ENCODE measurements at regions not wholly inside any gene's neighbourhood (a gene's known extent, or its start where the extent isn't known, plus 50 kb on each side); places are given as distances from the start of the nearest gene placed in this dataset.

DNA sequence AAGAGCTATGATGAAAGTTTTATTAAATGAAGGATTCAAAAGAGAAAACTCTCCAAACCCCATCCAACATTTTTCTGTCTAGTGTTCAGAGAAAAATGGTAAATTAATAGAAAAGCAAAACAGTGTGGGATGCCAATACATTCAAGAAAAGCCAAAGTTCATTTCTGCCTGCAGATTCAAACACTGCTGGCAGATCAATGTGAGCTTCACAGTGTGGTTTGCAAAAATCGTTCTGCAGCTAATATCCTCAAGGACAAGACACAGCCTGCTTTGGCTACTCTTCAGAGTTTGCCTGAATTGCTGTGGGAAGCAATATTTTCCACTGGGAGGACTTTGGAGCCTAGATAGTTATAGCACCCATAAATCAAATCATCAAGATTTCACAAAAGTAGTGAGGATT lies 619.9 kb upstream of the SUCLG2 start:
- TF ChIP-seq, protein P1, sequence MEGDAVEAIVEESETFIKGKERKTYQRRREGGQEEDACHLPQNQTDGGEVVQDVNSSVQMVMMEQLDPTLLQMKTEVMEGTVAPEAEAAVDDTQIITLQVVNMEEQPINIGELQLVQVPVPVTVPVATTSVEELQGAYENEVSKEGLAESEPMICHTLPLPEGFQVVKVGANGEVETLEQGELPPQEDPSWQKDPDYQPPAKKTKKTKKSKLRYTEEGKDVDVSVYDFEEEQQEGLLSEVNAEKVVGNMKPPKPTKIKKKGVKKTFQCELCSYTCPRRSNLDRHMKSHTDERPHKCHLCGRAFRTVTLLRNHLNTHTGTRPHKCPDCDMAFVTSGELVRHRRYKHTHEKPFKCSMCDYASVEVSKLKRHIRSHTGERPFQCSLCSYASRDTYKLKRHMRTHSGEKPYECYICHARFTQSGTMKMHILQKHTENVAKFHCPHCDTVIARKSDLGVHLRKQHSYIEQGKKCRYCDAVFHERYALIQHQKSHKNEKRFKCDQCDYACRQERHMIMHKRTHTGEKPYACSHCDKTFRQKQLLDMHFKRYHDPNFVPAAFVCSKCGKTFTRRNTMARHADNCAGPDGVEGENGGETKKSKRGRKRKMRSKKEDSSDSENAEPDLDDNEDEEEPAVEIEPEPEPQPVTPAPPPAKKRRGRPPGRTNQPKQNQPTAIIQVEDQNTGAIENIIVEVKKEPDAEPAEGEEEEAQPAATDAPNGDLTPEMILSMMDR (IDR thresholded peaks at IDR 0.05; ENCODE audit: borderline replicate concordance, extremely low read depth, low read length, poor library complexity, severe bottlenecking), result no peak
- TF ChIP-seq EZH2 (IDR thresholded peaks at IDR 0.05; ENCODE audit: borderline replicate concordance, low read depth, low read length, severe bottlenecking), result no peak

Measured in DND-41 (cell line).